ENCODE measurements at regions not wholly inside any gene's neighbourhood (a gene's known extent, or its start where the extent isn't known, plus 50 kb on each side); places are given as distances from the start of the nearest gene placed in this dataset.

DNA sequence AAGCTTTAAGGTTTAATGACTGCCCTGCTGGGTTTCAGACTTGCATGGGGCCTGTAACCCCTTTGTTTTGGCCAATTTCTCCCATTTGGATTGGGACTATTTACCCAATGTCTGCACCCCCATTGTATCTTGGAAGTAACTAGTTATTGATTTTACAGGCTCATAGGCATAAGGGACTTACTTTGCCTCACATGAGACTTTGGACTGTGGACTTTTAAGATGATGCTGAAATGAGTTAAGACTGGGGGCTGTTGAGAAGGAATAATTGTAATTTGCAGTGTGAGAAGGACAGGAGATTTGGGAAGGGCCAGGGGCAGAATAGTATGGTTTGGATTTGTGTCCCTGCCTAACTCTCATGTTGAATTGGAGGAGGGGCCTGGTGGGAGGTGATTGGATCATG lies 260.7 kb downstream of the SNCA start:
- TF ChIP-seq LEF1 (IDR thresholded peaks at IDR 0.05; ENCODE audit: borderline replicate concordance): no peak
- no peak for TF ChIP-seq FOXM1 (IDR thresholded peaks at IDR 0.05; ENCODE audit: borderline replicate concordance)
- TF ChIP-seq L3MBTL2 (conservative IDR thresholded peaks at IDR 0.05): no peak
- TF ChIP-seq ARNT (IDR thresholded peaks at IDR 0.05): no peak
- no peak for TF ChIP-seq HDGF (IDR thresholded peaks at IDR 0.05; ENCODE audit: borderline replicate concordance)
- TF ChIP-seq ELF4 (IDR thresholded peaks at IDR 0.05): no peak
- no peak for TF ChIP-seq FOXK2 (IDR thresholded peaks at IDR 0.05)
- TF ChIP-seq SP1 (IDR thresholded peaks at IDR 0.05): no peak
